ENCODE measurements at regions not wholly inside any gene's neighbourhood (a gene's known extent, or its start where the extent isn't known, plus 50 kb on each side); places are given as distances from the start of the nearest gene placed in this dataset.

- TF ChIP-seq EZH2 (IDR thresholded peaks at IDR 0.05; ENCODE audit: borderline replicate concordance) = no peak
- no peak for TF ChIP-seq CTCF (IDR thresholded peaks at IDR 0.05; ENCODE audit: poor library complexity)
Observed at GRCh38 chr3:163347944-163348343, 1730.4 kb downstream of the SI start.

All from hepatocyte (in vitro differentiated cells).